ENCODE measurements at regions not wholly inside any gene's neighbourhood (a gene's known extent, or its start where the extent isn't known, plus 50 kb on each side); places are given as distances from the start of the nearest gene placed in this dataset.

- TF ChIP-seq EZH2 (IDR thresholded peaks at IDR 0.05; ENCODE audit: low read length) = no peak
- TF ChIP-seq CTCF (optimal IDR thresholded peaks at IDR 0.05 in 1 of 3, IDR thresholded peaks at IDR 0.05 in 1 of 3, conservative IDR thresholded peaks at IDR 0.05 in 1 of 3; ENCODE audit: extremely low read depth in 1 of 3, insufficient read depth in 2 of 3, low read length in 3 of 3) = no peak
Measured at GRCh38 chr15:22226034-22226790, 145.9 kb downstream of the OR4M2 start.
